B cell (primary cell): ENCODE measurements at regions not wholly inside any gene's neighbourhood (a gene's known extent, or its start where the extent isn't known, plus 50 kb on each side); places are given as distances from the start of the nearest gene placed in this dataset.

Experiments
- ATAC-seq: fragments of 200-7000 bp; cut with Tn5 transposase; one replicate; pipeline ENCODE4 v1.10.0; 2021; ENCODE audit warnings: low read depth, mild to moderate bottlenecking, moderate number of reproducible peaks, moderate library complexity
- CTCF ChIA-PET: fragments of 350-600 bp; sonication (Branson Sonifier 250); formaldehyde crosslinking; loops from one replicate; lab custom pipeline; 2021; ENCODE audit warnings: antibody characterized with exemption, inconsistent platforms; lab: Charles Lee
- POLR2A ChIA-PET: fragments of 350-600 bp; sonication (Branson Sonifier 250); formaldehyde crosslinking; loops from one replicate; lab custom pipeline; 2021; ENCODE audit warnings: antibody characterized with exemption; lab: Charles Lee
- DNase-seq: peaks from one replicate; pipeline ENCODE4 v3.0.0; 2013
- H2AFZ ChIP-seq: 2 replicates; pipeline ENCODE4 v1.6.1; 2012; ENCODE audit warnings: mild to moderate bottlenecking, low read depth, low read length; ENCODE audit not compliant: insufficient read depth, poor library complexity, severe bottlenecking
- H3K27ac ChIP-seq, 2 donors: 1 replicate in 1 of 2; 2 replicates in 1 of 2; pipeline ENCODE4 v1.5.1; 2012 to 2013; ENCODE audit warnings: low read length in 2 of 2, mild to moderate bottlenecking in 2 of 2, moderate library complexity in 1 of 2
- H3K27me3 ChIP-seq, 4 experiments: fragments of 200-600 bp in 1 of 4; sonication (generic) in 1 of 4; replicated peaks in 1 of 4; 1 replicate in 2 of 4; 2 replicates in 2 of 4; pipeline versions ENCODE4 v1.6.1 to v1.7.0; 2013 to 2016; ENCODE audit warnings: low read length in 3 of 4, mild to moderate bottlenecking in 2 of 4, mixed read lengths in 1 of 4, moderate library complexity in 1 of 4; ENCODE audit not compliant: insufficient read depth in 4 of 4, control insufficient read depth in 3 of 4; ENCODE audit errors: control extremely low read depth in 1 of 4
- H3K36me3 ChIP-seq, 2 experiments: replicated peaks in 1 of 2; 1 replicate in 1 of 2; 2 replicates in 1 of 2; pipeline versions ENCODE4 v1.6.1 to v1.7.1; 2013; ENCODE audit warnings: low read length in 1 of 2; ENCODE audit not compliant: insufficient read depth in 2 of 2, control insufficient read depth in 1 of 2; ENCODE audit errors: control extremely low read depth in 1 of 2, extremely low read depth in 1 of 2
- H3K4me1 ChIP-seq, 2 donors: fragments of 200-600 bp in 1 of 2; sonication (generic) in 1 of 2; 1 replicate in 1 of 2; 2 replicates in 1 of 2; pipeline versions ENCODE4 v1.5.1 to v1.6.1; 2013 to 2017; ENCODE audit warnings: low read length in 2 of 2; ENCODE audit not compliant: control insufficient read depth in 2 of 2, insufficient read depth in 2 of 2
- H3K4me2 ChIP-seq: replicated peaks from 2 replicates; pipeline ENCODE3; 2012; ENCODE audit warnings: mild to moderate bottlenecking, low read depth, low read length; ENCODE audit not compliant: poor library complexity, severe bottlenecking
- H3K4me3 ChIP-seq, 5 experiments: fragments of 200-600 bp in 1 of 5; sonication (generic) in 1 of 5; 1 replicate in 3 of 5; 2 replicates in 2 of 5; pipeline versions ENCODE4 v1.5.1 to v1.7.0; 2011 to 2016; ENCODE audit warnings: low read length in 4 of 5, mild to moderate bottlenecking in 4 of 5, low read depth in 2 of 5, control low read depth in 1 of 5, moderate library complexity in 1 of 5; ENCODE audit not compliant: insufficient read depth in 1 of 5; ENCODE audit errors: control extremely low read depth in 1 of 5, extremely low read depth in 1 of 5
- H3K79me2 ChIP-seq: fragments of 200-600 bp; sonication (generic); one replicate; pipeline ENCODE4 v1.6.0; 2016; ENCODE audit warnings: low read length; ENCODE audit not compliant: control insufficient read depth, insufficient read depth
- H3K9ac ChIP-seq: fragments of 200-600 bp; sonication (generic); 2 replicates; pipeline ENCODE4 v1.6.1; 2017; ENCODE audit warnings: mild to moderate bottlenecking, low read length, moderate library complexity
- H3K9me3 ChIP-seq, 3 donors: one replicate each; pipeline versions ENCODE4 v1.6.1 to v1.7.1; 2013; ENCODE audit warnings: low read length in 2 of 3; ENCODE audit not compliant: control insufficient read depth in 2 of 3, insufficient read depth in 1 of 3; ENCODE audit errors: control extremely low read depth in 1 of 3
- H4K20me1 ChIP-seq: 2 replicates; pipeline ENCODE4 v1.6.0; 2012; ENCODE audit warnings: mild to moderate bottlenecking, low read length; ENCODE audit not compliant: insufficient read depth, control insufficient read depth, poor library complexity, severe bottlenecking
- H3K27ac Mint-ChIP-seq: one replicate; pipeline ENCODE4 v1.8.0; 2021; ENCODE audit warnings: mixed read lengths
- H3K27me3 Mint-ChIP-seq: one replicate; pipeline ENCODE4 v1.8.0; 2021; ENCODE audit warnings: mixed read lengths
- H3K4me1 Mint-ChIP-seq: one replicate; pipeline ENCODE4 v1.8.0; 2021; ENCODE audit warnings: mixed read lengths
- H3K4me3 Mint-ChIP-seq: one replicate; pipeline ENCODE4 v1.8.0; 2021; ENCODE audit warnings: mixed read lengths
- H3K9me3 Mint-ChIP-seq: one replicate; pipeline ENCODE4 v1.8.0; 2022; ENCODE audit warnings: mixed read lengths; ENCODE audit not compliant: insufficient read depth
- EZH2 ChIP-seq: IDR thresholded peaks from 2 replicates; pipeline ENCODE4 v1.6.1; 2012; ENCODE audit warnings: borderline replicate concordance, low read depth, mild to moderate bottlenecking, moderate library complexity, low read length; ENCODE audit not compliant: insufficient read depth, poor library complexity, severe bottlenecking
- WGBS: methylation state at CpG from one replicate; pipeline ENCODE4 v1.1.5; 2013; ENCODE audit warnings: missing lambda C conversion rate; ENCODE audit not compliant: insufficient coverage; 5-methylcytosine and 5-hydroxymethylcytosine counted together
- intact Hi-C: fragments of 100-400 bp; cut with micrococcal nuclease; formaldehyde crosslinking; loops from one replicate; pipeline ENCODE4 v1.10.0; 2022
- TF ChIP-seq, protein P1 (sequence below): fragments of 200-600 bp; IDR thresholded peaks from one replicate; pipeline ENCODE4 v1.8.0; 2022; ENCODE audit warnings: antibody characterized with exemption, mild to moderate bottlenecking

DNA sequence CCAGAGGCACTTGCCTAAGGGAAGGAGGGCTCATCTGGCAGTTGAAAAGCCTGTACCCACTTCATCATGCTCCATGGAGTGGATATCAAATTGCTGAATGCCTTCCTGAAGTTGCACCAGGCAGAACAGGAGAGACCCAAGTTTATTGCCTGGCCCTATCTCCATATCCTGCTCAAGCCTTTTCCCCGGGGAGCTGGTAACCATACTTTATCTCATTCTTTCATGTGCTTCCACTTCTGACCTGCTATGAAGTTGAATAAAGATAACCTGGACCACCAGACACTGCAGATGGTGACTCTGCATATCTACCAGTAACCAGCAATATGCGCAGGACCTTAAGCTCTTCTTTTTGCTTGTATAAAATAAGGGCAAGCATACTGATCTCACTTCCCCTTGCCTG lies 1397.5 kb upstream of the CDH6 start:
- Histone ChIP-seq H3K4me3 (no peak overlapping the region), H3K27ac (no peak overlapping the region), H3K4me1 (no peaks in the 10 kb centered on the region), H3K9me3 (peaks cover 0 to 2% (median 0%) of the 10 kb centered on the region in 3 donors), H3K27me3 (no peaks in the 10 kb centered on the region), H4K20me1 (no peaks in the 10 kb centered on the region), H3K79me2 (no peaks in the 10 kb centered on the region), H2AFZ (no peak overlapping the region), H3K36me3 (no peaks in the 10 kb centered on the region), H3K9ac (no peak overlapping the region), H3K4me2 (no peak overlapping the region)
- CTCF ChIA-PET: no interaction called here
- H3K4me1 Mint-ChIP-seq: no peaks in the 10 kb centered on the region
- DNase-seq (no peak), ATAC-seq (no peak)
- POLR2A ChIA-PET: no interaction called here
- intact Hi-C loops: no loop called here
- no peak overlapping the region for H3K27ac Mint-ChIP-seq
- H3K27me3 Mint-ChIP-seq: no peaks in the 10 kb centered on the region
- H3K9me3 Mint-ChIP-seq: peaks cover 2% of the 10 kb centered on the region
- H3K4me3 Mint-ChIP-seq: no peak overlapping the region
- no CpG with 5 or more reads among the region's 2 CpGs for WGBS
- TF ChIP-seq, protein P1, sequence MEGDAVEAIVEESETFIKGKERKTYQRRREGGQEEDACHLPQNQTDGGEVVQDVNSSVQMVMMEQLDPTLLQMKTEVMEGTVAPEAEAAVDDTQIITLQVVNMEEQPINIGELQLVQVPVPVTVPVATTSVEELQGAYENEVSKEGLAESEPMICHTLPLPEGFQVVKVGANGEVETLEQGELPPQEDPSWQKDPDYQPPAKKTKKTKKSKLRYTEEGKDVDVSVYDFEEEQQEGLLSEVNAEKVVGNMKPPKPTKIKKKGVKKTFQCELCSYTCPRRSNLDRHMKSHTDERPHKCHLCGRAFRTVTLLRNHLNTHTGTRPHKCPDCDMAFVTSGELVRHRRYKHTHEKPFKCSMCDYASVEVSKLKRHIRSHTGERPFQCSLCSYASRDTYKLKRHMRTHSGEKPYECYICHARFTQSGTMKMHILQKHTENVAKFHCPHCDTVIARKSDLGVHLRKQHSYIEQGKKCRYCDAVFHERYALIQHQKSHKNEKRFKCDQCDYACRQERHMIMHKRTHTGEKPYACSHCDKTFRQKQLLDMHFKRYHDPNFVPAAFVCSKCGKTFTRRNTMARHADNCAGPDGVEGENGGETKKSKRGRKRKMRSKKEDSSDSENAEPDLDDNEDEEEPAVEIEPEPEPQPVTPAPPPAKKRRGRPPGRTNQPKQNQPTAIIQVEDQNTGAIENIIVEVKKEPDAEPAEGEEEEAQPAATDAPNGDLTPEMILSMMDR: no peak
- no peak for TF ChIP-seq EZH2

DNA sequence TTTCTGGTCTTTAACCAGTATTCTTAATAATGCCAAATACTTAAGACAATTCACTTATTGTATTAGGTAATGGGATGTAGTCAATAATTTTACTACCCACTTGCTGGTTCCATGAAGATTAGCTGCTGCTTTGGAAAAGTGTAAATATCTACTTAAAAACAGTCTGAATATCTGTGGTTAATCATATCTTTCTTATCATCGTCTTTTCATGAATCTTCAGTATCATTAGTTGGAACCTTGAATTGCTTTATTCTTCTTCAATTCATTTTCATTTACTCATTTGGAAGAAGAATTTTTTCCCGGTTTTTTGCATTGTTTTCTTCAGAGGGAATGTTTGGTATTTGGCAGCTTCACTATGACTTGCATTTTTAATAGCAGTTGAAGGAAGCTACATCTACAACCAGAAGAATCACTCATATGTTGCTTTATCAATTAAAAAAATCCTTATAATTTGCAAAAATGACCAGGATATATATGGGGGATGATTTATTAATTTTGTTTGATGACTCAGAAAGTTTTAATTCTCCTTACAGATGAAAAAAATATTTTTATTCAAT lies 1398.3 kb upstream of the CDH6 start:
- no peaks in the 10 kb centered on the region for H3K27me3 Mint-ChIP-seq
- H3K4me3 Mint-ChIP-seq: no peak overlapping the region
- no peak overlapping the region for H3K27ac Mint-ChIP-seq
- H4K20me1 ChIP-seq: no peaks in the 10 kb centered on the region
- H3K9me3 Mint-ChIP-seq: no peaks in the 10 kb centered on the region
- ATAC-seq (no peak), DNase-seq (no peak)
- H3K4me3 ChIP-seq: no peak overlapping the region
- POLR2A ChIA-PET: no interaction called here
- no peak overlapping the region for H3K9ac ChIP-seq
- no CpG with 5 or more reads among the region's 2 CpGs for WGBS
- H3K4me1 ChIP-seq: no peaks in the 10 kb centered on the region
- no peak overlapping the region for H2AFZ ChIP-seq
- intact Hi-C loops: no loop called here
- H3K27ac ChIP-seq: no peak overlapping the region
- H3K36me3 ChIP-seq: no peaks in the 10 kb centered on the region
- H3K27me3 ChIP-seq: no peaks in the 10 kb centered on the region
- CTCF ChIA-PET: no interaction called here
- TF ChIP-seq, protein P1: no peak
- TF ChIP-seq EZH2: no peak
- H3K4me1 Mint-ChIP-seq: no peaks in the 10 kb centered on the region
- H3K9me3 ChIP-seq: peaks cover 0 to under 1% (median 0%) of the 10 kb centered on the region in 3 donors
- H3K4me2 ChIP-seq: no peak overlapping the region
- no peaks in the 10 kb centered on the region for H3K79me2 ChIP-seq
